Activated naive CD4-positive, alpha-beta T cell treated with anti-CD3 and anti-CD28 coated beads, Interleukin-2, amount 50 U/mL, for 24 hours (primary cell): ENCODE measurements at regions not wholly inside any gene's neighbourhood (a gene's known extent, or its start where the extent isn't known, plus 50 kb on each side); places are given as distances from the start of the nearest gene placed in this dataset.
"Not testable (repeated sequence)": the region's sequence is repeated elsewhere in the genome, so short reads cannot be mapped to it uniquely, and the experiment has no call there.

Experiments
- H3K27ac Mint-ChIP-seq: one replicate; pipeline ENCODE4 v1.8.0; 2021; ENCODE audit warnings: mild to moderate bottlenecking, mixed read lengths
- H3K27me3 Mint-ChIP-seq: one replicate; pipeline ENCODE4 v1.8.0; 2021; ENCODE audit warnings: mixed read lengths
- H3K36me3 Mint-ChIP-seq: one replicate; pipeline ENCODE4 v1.8.0; 2021; ENCODE audit warnings: mixed read lengths
- H3K4me1 Mint-ChIP-seq: one replicate; pipeline ENCODE4 v1.8.0; 2021; ENCODE audit warnings: mixed read lengths
- H3K4me3 Mint-ChIP-seq: one replicate; pipeline ENCODE4 v1.8.0; 2021; ENCODE audit warnings: mild to moderate bottlenecking, mixed read lengths
- H3K9me3 Mint-ChIP-seq: one replicate; pipeline ENCODE4 v1.8.0; 2021; ENCODE audit warnings: mixed read lengths

DNA sequence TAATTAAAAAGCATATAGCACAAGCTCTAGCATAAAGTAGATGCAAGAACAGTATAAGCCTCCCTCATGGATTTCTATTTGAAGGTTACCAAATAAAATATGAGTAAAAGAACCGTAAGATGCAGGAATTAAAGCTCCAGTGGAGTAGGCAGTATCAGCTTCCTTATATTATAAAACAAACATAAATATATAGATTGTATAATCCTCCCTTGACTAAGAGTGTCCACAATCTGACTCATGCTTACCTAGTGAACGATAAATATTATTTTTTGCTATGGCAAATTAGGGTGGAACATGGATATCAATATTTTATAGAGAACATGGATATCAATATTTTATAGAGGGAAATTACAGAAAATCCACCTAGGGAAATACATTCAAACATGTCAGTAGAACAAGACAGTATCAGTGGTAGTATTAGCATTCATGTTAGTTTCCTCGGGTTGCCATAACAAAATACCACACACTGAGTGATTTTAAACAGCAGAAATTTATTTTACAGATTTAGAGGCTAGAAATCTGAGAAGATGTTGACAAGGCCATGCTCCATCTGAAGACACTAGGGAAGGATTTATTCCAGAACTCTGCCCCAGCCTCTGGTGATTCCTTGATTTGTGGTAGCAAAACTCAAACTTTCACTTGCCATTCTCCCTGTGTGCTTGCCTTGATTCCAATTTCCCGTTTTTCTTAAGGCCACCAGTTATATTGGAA, 1521.3 kb downstream of the SI start:
- Mint-ChIP-seq H3K9me3 (no peaks in the 10 kb centered on the region), H3K4me3 (no peak overlapping the region), H3K4me1 (no peaks in the 10 kb centered on the region), H3K27ac (no peak overlapping the region), H3K27me3 (no peaks in the 10 kb centered on the region), H3K36me3 (no peaks in the 10 kb centered on the region)

DNA sequence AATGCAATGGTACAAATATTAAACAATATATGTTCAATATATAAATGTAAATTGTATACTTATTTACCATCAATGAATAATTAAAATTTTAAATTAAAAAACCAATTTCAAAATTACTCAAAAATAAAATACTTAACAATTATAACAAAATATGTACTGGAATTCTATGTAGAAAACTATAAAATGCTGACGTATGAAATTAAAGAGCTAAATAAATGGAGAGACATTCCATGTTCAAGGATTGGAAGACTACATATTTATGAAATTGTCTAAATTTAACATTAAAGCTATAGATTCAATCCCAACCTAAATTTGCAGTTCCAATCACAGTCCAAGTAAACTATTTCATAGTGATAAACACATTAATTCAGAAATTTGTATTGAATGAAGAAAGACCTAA, 1522.4 kb downstream of the SI start:
- H3K9me3 Mint-ChIP-seq, result peaks cover 5% of the 10 kb centered on the region
- H3K27ac Mint-ChIP-seq, result no peak overlapping the region

DNA sequence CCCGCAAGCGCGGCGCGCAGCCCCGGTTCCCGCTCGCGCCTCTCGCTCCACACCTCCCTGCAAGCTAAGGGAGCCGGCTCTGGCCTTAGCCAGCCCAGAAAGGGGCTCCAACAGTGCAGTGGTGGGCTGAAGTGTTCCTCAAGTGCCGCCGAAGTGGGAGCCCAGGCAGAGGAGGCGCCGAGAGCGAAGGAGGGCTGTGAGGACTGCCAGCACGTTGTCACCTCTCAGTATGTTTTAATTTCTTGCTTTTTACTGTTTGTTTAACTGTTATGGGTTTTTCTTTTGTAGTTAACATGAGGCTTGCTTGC, 1525.7 kb downstream of the SI start:
- no peaks in the 10 kb centered on the region for H3K4me1 Mint-ChIP-seq
- H3K27ac Mint-ChIP-seq, result no peak overlapping the region
- H3K4me3 Mint-ChIP-seq, result no peak overlapping the region
- H3K27me3 Mint-ChIP-seq, result no peaks in the 10 kb centered on the region
- H3K9me3 Mint-ChIP-seq, result peaks cover 9% of the 10 kb centered on the region
- no peaks in the 10 kb centered on the region for H3K36me3 Mint-ChIP-seq

More for the DNA sequence above, 1522.4 kb downstream of the SI start:
- no peaks in the 10 kb centered on the region for H3K27me3 Mint-ChIP-seq
- H3K36me3 Mint-ChIP-seq, result no peaks in the 10 kb centered on the region
- H3K4me1 Mint-ChIP-seq, result no peaks in the 10 kb centered on the region
- no peak overlapping the region for H3K4me3 Mint-ChIP-seq

DNA sequence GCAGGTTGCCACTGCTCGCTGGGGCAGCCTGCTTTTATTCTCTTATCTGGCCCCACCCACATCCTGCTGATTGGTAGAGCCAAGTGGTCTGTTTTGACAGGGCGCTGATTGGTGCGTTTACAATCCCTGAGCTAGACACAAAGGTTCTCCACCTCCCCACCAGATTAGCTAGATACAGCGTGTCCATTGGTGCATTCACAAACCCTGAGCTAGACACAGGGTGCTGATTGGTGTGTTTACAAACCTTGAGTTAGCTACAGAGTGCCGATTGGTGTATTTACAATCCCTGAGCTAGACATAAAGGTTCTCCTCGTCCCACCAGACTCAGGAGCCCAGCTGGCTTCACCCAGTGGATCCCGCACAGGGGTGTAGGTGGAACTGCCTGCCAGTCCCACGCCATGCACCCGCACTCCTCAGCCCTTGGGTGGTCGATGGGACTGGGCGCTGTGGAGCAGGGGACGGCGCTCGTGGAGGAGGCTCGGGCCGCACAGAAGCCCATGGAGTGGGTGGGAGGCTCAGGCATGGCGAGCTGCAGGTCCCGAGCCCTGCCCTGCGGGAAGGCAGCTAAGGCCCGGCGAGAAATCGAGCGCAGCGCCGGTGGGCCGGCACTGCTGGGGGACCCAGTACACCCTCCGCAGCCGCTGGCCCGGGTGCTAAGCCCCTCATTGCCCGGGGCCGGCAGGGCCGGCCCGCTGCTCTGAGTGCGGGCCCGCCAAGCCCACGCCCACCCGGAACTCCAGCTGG, 1526.2 kb downstream of the SI start:
- not testable (repeated sequence) for H3K27ac Mint-ChIP-seq, H3K9me3 Mint-ChIP-seq, H3K27me3 Mint-ChIP-seq, H3K36me3 Mint-ChIP-seq, H3K4me3 Mint-ChIP-seq, H3K4me1 Mint-ChIP-seq

DNA sequence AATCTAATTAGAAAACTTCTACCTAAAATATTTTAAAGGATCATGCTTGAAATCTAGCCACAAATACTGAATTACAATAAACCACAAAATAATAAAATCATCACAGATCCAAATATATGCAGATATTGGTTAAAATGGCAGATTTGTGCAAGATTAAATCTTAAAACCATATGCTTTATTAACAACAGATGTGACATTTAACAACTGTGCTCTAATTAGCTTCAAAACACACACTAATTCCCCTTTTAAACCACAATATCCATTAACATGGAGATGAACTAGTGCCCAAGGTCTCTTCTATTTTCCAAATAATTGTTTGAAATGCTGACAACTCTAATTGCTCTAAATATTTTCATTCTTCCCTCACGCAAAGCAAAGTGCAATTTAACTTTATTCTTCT, 1530.3 kb downstream of the SI start:
- Mint-ChIP-seq H3K27ac (no peak overlapping the region), H3K9me3 (peaks cover 9% of the 10 kb centered on the region), H3K36me3 (no peaks in the 10 kb centered on the region)

DNA sequence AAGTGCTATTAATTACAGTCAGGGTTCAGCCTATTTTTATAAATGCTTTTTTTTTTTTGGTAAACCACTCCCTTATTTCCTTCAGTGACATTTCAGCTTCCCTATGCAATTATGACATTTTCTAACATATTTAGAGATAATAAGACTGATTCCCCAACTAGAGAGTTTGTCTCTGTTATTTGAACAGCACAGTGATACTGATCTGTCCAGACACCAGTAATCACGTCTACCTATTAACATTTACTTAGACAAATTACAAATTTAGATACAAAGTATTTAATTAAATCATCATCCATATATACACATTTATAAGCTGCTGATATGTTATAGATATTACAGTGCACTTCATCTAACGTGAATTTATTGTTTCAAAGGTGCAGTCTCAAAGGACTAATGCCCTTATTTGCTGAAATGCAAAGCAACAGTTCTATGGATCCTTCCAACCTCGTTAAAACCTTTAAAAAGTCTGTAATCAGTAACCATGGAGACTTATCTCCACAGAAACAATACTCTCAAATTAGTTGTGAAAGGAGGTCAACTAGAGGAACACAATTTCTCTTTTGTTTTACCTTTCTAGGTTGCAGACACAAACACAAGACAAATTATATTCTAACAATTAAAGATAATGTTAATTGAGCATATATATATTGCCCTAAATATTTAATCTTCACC, 1531.1 kb downstream of the SI start:
- Mint-ChIP-seq H3K4me1 (no peaks in the 10 kb centered on the region), H3K9me3 (peaks cover 9% of the 10 kb centered on the region), H3K27me3 (no peaks in the 10 kb centered on the region), H3K36me3 (no peaks in the 10 kb centered on the region), H3K4me3 (no peak overlapping the region), H3K27ac (no peak overlapping the region)

More for the DNA sequence above, 1530.3 kb downstream of the SI start:
- H3K4me1 Mint-ChIP-seq, result no peaks in the 10 kb centered on the region
- H3K4me3 Mint-ChIP-seq, result no peak overlapping the region
- no peaks in the 10 kb centered on the region for H3K27me3 Mint-ChIP-seq

DNA sequence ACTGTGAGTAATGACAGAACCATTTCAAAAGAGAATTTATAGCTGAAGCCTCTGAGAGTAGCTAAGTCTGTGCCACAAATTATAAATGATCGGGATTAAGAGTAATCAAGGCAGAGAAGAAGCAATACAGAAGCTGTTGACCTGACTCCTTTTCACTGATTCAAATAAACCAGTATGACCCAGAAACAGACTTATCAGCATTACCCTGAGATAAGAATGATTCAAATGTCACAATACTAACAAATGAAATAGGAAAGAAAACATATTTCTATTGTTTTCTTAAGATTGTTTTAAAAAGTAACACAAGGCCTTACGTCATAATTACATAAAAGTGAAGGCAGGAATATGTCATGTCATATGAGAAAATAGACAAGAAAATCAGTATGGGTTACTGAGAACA, 1534.6 kb downstream of the SI start:
- no peaks in the 10 kb centered on the region for H3K4me1 Mint-ChIP-seq
- H3K4me3 Mint-ChIP-seq, result no peak overlapping the region
- no peaks in the 10 kb centered on the region for H3K36me3 Mint-ChIP-seq
- no peak overlapping the region for H3K27ac Mint-ChIP-seq
- H3K27me3 Mint-ChIP-seq, result no peaks in the 10 kb centered on the region
- H3K9me3 Mint-ChIP-seq, result peaks cover 5% of the 10 kb centered on the region

DNA sequence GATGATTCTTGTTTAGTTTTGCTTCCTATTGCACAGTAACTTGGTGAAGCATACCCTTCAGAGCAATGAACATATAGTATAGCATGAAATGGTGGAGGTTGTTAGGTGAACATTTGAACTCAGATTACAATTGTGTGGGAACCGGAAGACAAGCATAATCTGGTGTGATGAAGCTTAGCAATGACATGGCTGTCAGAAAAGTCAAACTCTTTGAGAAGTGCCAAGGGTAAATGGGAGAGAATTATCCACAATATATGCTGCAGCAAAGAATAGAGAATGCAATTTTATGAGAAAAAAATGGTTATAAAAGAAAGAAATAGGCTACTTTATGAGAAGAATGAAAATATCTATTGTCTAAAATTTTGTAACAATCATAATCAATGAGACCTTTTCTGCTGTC, 1536.7 kb downstream of the SI start:
- Mint-ChIP-seq H3K36me3 (no peaks in the 10 kb centered on the region), H3K4me1 (no peaks in the 10 kb centered on the region), H3K4me3 (no peak overlapping the region), H3K27ac (no peak overlapping the region), H3K27me3 (no peaks in the 10 kb centered on the region), H3K9me3 (peaks cover 5% of the 10 kb centered on the region)

DNA sequence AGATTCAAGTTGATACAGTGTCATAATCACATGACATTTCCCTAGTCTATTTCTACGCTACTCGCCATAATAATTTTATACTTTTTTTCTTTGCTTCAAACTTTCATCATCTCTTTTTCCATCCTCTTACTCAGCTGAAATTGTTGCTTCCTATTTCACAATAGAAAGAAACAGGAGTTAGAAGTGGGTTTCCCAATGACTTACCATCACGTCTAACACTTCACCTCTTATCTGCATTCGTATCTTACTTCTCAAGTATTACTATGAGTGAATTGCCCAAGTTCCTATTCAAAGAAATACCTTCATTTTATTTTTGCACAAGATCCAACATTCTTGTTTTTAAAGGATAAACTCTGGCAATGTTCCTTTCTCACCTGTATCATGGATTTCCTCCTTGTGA, 1539.9 kb downstream of the SI start:
- no peaks in the 10 kb centered on the region for H3K4me1 Mint-ChIP-seq
- H3K27ac Mint-ChIP-seq, result no peak overlapping the region

DNA sequence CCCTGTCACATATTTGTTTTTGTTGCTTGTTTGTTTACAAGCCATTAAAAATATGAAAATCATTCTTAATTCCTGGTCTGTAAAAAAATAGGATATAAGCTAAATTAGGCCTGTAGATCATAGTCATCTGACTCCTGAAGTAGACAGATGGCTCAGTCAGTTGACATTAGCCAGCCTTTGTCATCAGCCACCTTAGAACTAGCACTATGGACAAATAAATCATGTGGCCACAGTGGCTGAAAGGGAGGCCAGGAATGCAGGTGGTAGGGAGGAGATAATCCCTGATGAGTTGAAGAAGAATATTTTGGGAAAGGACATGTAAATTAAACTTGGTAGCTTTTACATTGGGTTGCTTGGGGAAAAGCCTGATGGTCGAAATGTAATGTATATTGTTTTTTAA, 1544.9 kb downstream of the SI start:
- Mint-ChIP-seq H3K4me1 (no peaks in the 10 kb centered on the region), H3K27ac (no peak overlapping the region), H3K9me3 (peaks cover 5% of the 10 kb centered on the region), H3K36me3 (no peaks in the 10 kb centered on the region), H3K27me3 (no peaks in the 10 kb centered on the region), H3K4me3 (no peak overlapping the region)

More for the DNA sequence above, 1539.9 kb downstream of the SI start:
- H3K4me3 Mint-ChIP-seq, result no peak overlapping the region
- no peaks in the 10 kb centered on the region for H3K36me3 Mint-ChIP-seq
- H3K9me3 Mint-ChIP-seq, result peaks cover 5% of the 10 kb centered on the region
- H3K27me3 Mint-ChIP-seq, result no peaks in the 10 kb centered on the region

DNA sequence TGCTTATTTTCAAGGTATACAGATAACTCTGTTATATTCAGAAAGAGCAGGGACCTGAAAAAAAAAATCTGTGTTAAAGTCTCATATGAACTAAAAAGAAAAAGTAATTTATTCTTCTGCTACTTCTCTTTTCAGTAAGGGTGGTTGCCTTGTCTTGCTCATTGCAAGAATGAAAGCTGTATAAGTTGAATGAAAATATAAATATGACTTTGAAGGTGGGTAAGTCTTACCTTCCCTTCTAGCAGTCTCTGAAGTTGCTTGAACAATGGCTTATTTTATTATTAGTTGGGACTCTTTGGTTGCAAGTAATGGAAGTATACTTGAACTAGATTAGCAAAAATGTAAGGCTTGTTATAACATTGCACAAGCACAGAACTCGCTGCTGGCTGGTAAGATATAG, 1554.9 kb downstream of the SI start:
- Mint-ChIP-seq H3K27me3 (no peaks in the 10 kb centered on the region), H3K27ac (no peak overlapping the region), H3K36me3 (no peaks in the 10 kb centered on the region), H3K9me3 (no peaks in the 10 kb centered on the region), H3K4me1 (no peaks in the 10 kb centered on the region), H3K4me3 (no peak overlapping the region)

DNA sequence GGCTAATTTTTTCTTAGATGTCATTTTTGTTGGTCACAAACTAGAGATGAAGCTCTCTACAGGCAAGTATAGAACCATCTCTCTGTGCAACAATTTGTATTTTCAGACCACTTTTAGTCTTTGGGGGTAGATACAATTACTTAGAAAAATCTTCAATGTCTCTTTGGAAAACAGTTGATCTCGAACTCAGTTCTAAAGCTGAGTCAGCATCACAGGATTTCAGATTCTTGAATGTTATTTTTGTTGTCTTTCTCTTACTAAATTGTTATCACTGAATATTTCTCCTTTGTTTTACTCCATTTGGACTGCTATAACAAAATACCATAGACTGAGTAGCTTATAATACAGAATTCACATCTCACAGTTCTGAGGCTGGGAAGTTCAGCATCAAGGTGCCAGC, 1557.0 kb downstream of the SI start:
- no peak overlapping the region for H3K4me3 Mint-ChIP-seq
- H3K4me1 Mint-ChIP-seq, result no peaks in the 10 kb centered on the region
- no peak overlapping the region for H3K27ac Mint-ChIP-seq
- no peaks in the 10 kb centered on the region for H3K27me3 Mint-ChIP-seq
- no peaks in the 10 kb centered on the region for H3K36me3 Mint-ChIP-seq
- H3K9me3 Mint-ChIP-seq, result no peaks in the 10 kb centered on the region

DNA sequence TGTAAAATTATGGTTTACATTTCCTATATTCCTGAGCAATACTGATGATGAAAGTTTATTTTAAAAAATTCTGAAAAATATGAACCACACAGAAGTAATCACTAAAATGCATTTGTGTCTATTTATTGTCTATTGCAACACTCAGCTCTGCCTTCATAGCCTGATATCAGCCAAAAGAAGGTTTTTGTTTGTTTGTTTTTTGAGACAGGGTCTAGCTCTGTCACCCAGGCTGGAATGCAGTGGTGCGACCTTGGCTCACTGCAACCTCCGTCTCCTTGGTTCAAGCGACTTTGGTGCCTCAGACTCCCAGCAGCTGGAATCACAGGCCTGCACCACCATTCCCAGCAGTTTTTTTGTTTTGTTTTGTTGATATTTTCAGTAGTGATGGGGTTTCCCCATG, 1560.2 kb downstream of the SI start:
- Mint-ChIP-seq H3K4me3 (no peak overlapping the region), H3K9me3 (no peaks in the 10 kb centered on the region), H3K27me3 (no peaks in the 10 kb centered on the region), H3K36me3 (no peaks in the 10 kb centered on the region), H3K4me1 (no peaks in the 10 kb centered on the region), H3K27ac (no peak overlapping the region)

DNA sequence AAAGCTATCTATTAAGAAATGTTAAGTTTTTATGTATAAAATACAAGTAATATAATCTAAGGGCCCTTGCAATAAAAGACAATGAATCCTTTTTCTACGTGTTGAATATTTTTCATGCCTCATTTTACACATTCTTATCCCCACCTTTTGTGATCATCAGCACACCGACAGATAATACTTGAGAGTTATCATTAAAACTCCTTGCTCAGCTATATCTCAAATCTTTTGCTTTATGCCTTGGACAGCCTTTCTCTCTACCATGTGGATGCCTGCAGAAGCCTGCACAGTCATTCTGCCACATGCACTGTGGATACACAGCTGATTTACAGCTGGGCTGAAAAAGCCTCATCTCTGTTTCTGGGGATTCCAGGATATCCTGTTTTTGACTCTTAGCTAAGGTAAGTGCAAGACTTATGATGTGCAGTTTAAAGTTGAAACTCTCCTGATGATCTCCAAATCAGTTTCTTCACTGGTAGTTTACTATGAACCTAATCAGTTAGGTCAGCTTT, 1565.1 kb downstream of the SI start:
- Mint-ChIP-seq H3K9me3 (no peaks in the 10 kb centered on the region), H3K27me3 (no peaks in the 10 kb centered on the region), H3K27ac (no peak overlapping the region), H3K4me3 (no peak overlapping the region), H3K36me3 (no peaks in the 10 kb centered on the region), H3K4me1 (no peaks in the 10 kb centered on the region)

DNA sequence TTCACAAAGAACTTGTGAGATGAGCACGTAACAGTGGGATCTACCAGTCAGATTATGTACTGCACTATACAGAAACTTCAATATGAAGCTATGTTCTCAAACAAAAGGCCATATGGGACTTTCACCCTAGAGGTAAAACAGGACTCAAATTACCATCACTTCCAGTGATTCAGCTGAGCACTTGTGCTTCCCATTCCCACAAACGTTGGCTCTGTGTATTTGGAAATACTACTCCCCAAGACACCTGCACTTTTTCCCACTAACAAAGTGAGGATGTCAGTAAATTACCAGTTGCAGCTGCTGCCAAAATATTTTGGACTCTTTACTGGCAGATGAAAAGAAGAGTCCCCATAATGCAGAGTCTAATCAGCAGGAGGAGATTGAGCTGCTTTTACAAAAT, 1570.1 kb downstream of the SI start:
- Mint-ChIP-seq H3K27me3 (no peaks in the 10 kb centered on the region), H3K27ac (no peak overlapping the region), H3K4me3 (no peak overlapping the region), H3K9me3 (no peaks in the 10 kb centered on the region), H3K4me1 (no peaks in the 10 kb centered on the region), H3K36me3 (no peaks in the 10 kb centered on the region)

DNA sequence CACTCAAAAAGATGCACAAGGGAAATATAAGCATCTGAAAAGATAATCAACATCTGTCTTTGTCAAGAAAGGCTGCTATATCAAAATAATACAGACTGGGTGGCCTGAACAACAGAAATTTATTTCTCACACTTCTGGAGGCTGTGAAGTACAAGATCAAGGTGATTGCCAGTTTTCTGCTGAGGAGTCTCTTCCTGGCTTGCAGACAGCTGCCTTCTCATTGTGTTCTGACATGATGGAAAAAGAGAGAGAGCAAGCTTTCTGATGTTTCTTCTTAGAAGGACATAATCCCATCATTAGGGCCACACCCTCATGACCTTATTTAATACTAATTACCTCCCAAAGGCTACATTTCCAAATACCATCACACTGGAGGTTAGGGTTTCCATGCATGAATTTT, 1573.3 kb downstream of the SI start:
- no peaks in the 10 kb centered on the region for H3K36me3 Mint-ChIP-seq
- no peaks in the 10 kb centered on the region for H3K27me3 Mint-ChIP-seq

More for the DNA sequence above, 1573.3 kb downstream of the SI start:
- Mint-ChIP-seq H3K27ac (no peak overlapping the region), H3K4me1 (no peaks in the 10 kb centered on the region), H3K9me3 (peaks cover 9% of the 10 kb centered on the region), H3K4me3 (no peak overlapping the region)
